CD4-positive, CD25-positive, alpha-beta regulatory T cell (primary cell): ENCODE measurements at regions not wholly inside any gene's neighbourhood (a gene's known extent, or its start where the extent isn't known, plus 50 kb on each side); places are given as distances from the start of the nearest gene placed in this dataset.

Source experiments
- ATAC-seq, 2 donors: fragments of 150-1000 bp; cut with Tn5 transposase; one replicate each; pipeline ENCODE4 v1.10.0; 2021; ENCODE audit warnings: low read depth in 2 of 2, moderate number of reproducible peaks in 2 of 2, moderate library complexity in 1 of 2
- DNase-seq, 3 donors: peaks; one replicate each; pipeline versions ENCODE4 v3.0.0 to v3.0.0-alpha.2; 2012 to 2022; ENCODE audit warnings: mixed read lengths in 1 of 3
- H3K27ac ChIP-seq: one replicate; pipeline ENCODE4 v1.7.0; 2013; ENCODE audit warnings: mild to moderate bottlenecking, low read length; ENCODE audit not compliant: insufficient read depth, poor library complexity, severe bottlenecking
- H3K27me3 ChIP-seq: one replicate; pipeline ENCODE4 v1.7.0; 2013; ENCODE audit warnings: low read length; ENCODE audit not compliant: control insufficient read depth, insufficient read depth
- H3K36me3 ChIP-seq: one replicate; pipeline ENCODE4 v1.7.0; 2013; ENCODE audit warnings: mild to moderate bottlenecking, low read length, moderate library complexity; ENCODE audit not compliant: control insufficient read depth, insufficient read depth
- H3K4me1 ChIP-seq: 2 replicates; pipeline ENCODE4 v1.7.0; 2013; ENCODE audit warnings: mild to moderate bottlenecking, low read length; ENCODE audit not compliant: insufficient read depth, control insufficient read depth, poor library complexity, severe bottlenecking
- H3K4me3 ChIP-seq: one replicate; pipeline ENCODE4 v1.7.0; 2013; ENCODE audit warnings: low read depth, mild to moderate bottlenecking, low read length, moderate library complexity
- H3K9me3 ChIP-seq, 2 experiments: 1 replicate in 1 of 2; 2 replicates in 1 of 2; pipeline ENCODE4 v1.7.0; 2013; ENCODE audit warnings: low read length in 2 of 2, mild to moderate bottlenecking in 1 of 2, moderate library complexity in 1 of 2; ENCODE audit not compliant: control insufficient read depth in 2 of 2
- H3K27ac Mint-ChIP-seq, 3 donors: one replicate each; pipeline ENCODE4 v1.8.0; 2020 to 2022; ENCODE audit warnings: mild to moderate bottlenecking in 3 of 3, mixed read lengths in 3 of 3, moderate library complexity in 2 of 3
- H3K27me3 Mint-ChIP-seq: one replicate; pipeline ENCODE4 v1.8.0; 2022; ENCODE audit warnings: mild to moderate bottlenecking, mixed read lengths
- H3K36me3 Mint-ChIP-seq: one replicate; pipeline ENCODE4 v1.8.0; 2020; ENCODE audit warnings: mixed read lengths
- H3K4me1 Mint-ChIP-seq, 4 donors: one replicate each; pipeline ENCODE4 v1.8.0; 2020 to 2022; ENCODE audit warnings: mixed read lengths in 4 of 4, mild to moderate bottlenecking in 1 of 4
- H3K4me3 Mint-ChIP-seq, 4 donors: one replicate each; pipeline ENCODE4 v1.8.0; 2020 to 2022; ENCODE audit warnings: mild to moderate bottlenecking in 4 of 4, mixed read lengths in 4 of 4, moderate library complexity in 3 of 4
- H3K9me3 Mint-ChIP-seq, 7 donors: one replicate each; pipeline ENCODE4 v1.8.0; 2020 to 2022; ENCODE audit warnings: mixed read lengths in 7 of 7, mild to moderate bottlenecking in 3 of 7, moderate library complexity in 2 of 7

- DNase-seq (no peak), ATAC-seq (no peak)
- peaks cover 0 to 4% (median 3%) of the 10 kb centered on the region in 7 donors for H3K9me3 Mint-ChIP-seq
- Histone ChIP-seq H3K9me3 (no peaks in the 10 kb centered on the region), H3K4me3 (no peak overlapping the region), H3K4me1 (no peaks in the 10 kb centered on the region), H3K27me3 (no peaks in the 10 kb centered on the region), H3K27ac (no peak overlapping the region), H3K36me3 (no peaks in the 10 kb centered on the region)
- no peak overlapping the region for H3K27ac Mint-ChIP-seq
- no peaks in the 10 kb centered on the region for H3K27me3 Mint-ChIP-seq
- no peaks in the 10 kb centered on the region for H3K36me3 Mint-ChIP-seq
- H3K4me3 Mint-ChIP-seq, result no peak overlapping the region
- H3K4me1 Mint-ChIP-seq, result no peaks in the 10 kb centered on the region
Measured at GRCh38 chr9:28092981-28093936, 520.0 kb upstream of the C9orf72 start.

GRCh38 chr9:28101509-28101908 lies 528.2 kb upstream of the C9orf72 start:
- Mint-ChIP-seq H3K4me1 (no peaks in the 10 kb centered on the region), H3K27ac (no peak overlapping the region), H3K36me3 (no peaks in the 10 kb centered on the region), H3K9me3 (peaks cover 0 to 7% (median 1%) of the 10 kb centered on the region in 7 donors), H3K27me3 (no peaks in the 10 kb centered on the region), H3K4me3 (no peak overlapping the region)
- Histone ChIP-seq H3K9me3 (no peaks in the 10 kb centered on the region), H3K36me3 (no peaks in the 10 kb centered on the region), H3K4me1 (no peaks in the 10 kb centered on the region), H3K4me3 (no peak overlapping the region), H3K27ac (no peak overlapping the region), H3K27me3 (no peaks in the 10 kb centered on the region)
- ATAC-seq (no peak), DNase-seq (no peak)

GRCh38 chr9:28105001-28105400 lies 531.7 kb upstream of the C9orf72 start:
- H3K9me3 ChIP-seq, result no peaks in the 10 kb centered on the region
- H3K27me3 Mint-ChIP-seq, result no peaks in the 10 kb centered on the region
- no peak overlapping the region for H3K27ac ChIP-seq
- no peaks in the 10 kb centered on the region for H3K4me1 ChIP-seq
- peaks cover 0 to 8% (median 3%) of the 10 kb centered on the region in 7 donors for H3K9me3 Mint-ChIP-seq
- H3K27me3 ChIP-seq, result no peaks in the 10 kb centered on the region
- H3K27ac Mint-ChIP-seq, result no peak overlapping the region
- H3K36me3 ChIP-seq, result no peaks in the 10 kb centered on the region
- DNase-seq (no peak), ATAC-seq (no peak)
- no peaks in the 10 kb centered on the region for H3K36me3 Mint-ChIP-seq
- H3K4me1 Mint-ChIP-seq, result no peaks in the 10 kb centered on the region
- no peak overlapping the region for H3K4me3 ChIP-seq
- no peak overlapping the region for H3K4me3 Mint-ChIP-seq

GRCh38 chr9:28120184-28120583 lies 546.9 kb upstream of the C9orf72 start:
- Histone ChIP-seq H3K4me3 (no peak overlapping the region), H3K9me3 (no peaks in the 10 kb centered on the region), H3K27me3 (no peaks in the 10 kb centered on the region), H3K36me3 (no peaks in the 10 kb centered on the region), H3K4me1 (no peaks in the 10 kb centered on the region), H3K27ac (no peak overlapping the region)
- no peak for ATAC-seq
- no peaks in the 10 kb centered on the region for H3K4me1 Mint-ChIP-seq
- H3K4me3 Mint-ChIP-seq, result no peak overlapping the region
- H3K27ac Mint-ChIP-seq, result no peak overlapping the region
- DNase-seq, result no peak
- peaks cover 0 to 3% (median 0%) of the 10 kb centered on the region in 7 donors for H3K9me3 Mint-ChIP-seq
- no peaks in the 10 kb centered on the region for H3K36me3 Mint-ChIP-seq
- no peaks in the 10 kb centered on the region for H3K27me3 Mint-ChIP-seq

- Histone ChIP-seq H3K4me1 (no peaks in the 10 kb centered on the region), H3K27ac (no peak overlapping the region), H3K9me3 (no peaks in the 10 kb centered on the region), H3K27me3 (no peaks in the 10 kb centered on the region), H3K36me3 (no peaks in the 10 kb centered on the region), H3K4me3 (no peak overlapping the region)
- DNase-seq (no peak), ATAC-seq (no peak)
- no peak overlapping the region for H3K27ac Mint-ChIP-seq
- no peaks in the 10 kb centered on the region for H3K4me1 Mint-ChIP-seq
- no peaks in the 10 kb centered on the region for H3K27me3 Mint-ChIP-seq
- no peaks in the 10 kb centered on the region for H3K36me3 Mint-ChIP-seq
- H3K4me3 Mint-ChIP-seq, result no peak overlapping the region
- peaks cover 0 to 3% (median 0%) of the 10 kb centered on the region in 7 donors for H3K9me3 Mint-ChIP-seq
Measured at GRCh38 chr9:28120626-28121025, 547.3 kb upstream of the C9orf72 start.

- Mint-ChIP-seq H3K36me3 (no peaks in the 10 kb centered on the region), H3K27ac (no peak overlapping the region), H3K9me3 (peaks cover 0 to 3% (median 0%) of the 10 kb centered on the region in 7 donors), H3K4me1 (no peaks in the 10 kb centered on the region), H3K27me3 (no peaks in the 10 kb centered on the region), H3K4me3 (no peak overlapping the region)
- H3K9me3 ChIP-seq, result no peaks in the 10 kb centered on the region
- H3K4me3 ChIP-seq, result no peak overlapping the region
- H3K36me3 ChIP-seq, result no peaks in the 10 kb centered on the region
- ATAC-seq (no peak), DNase-seq (no peak)
- H3K27me3 ChIP-seq, result no peaks in the 10 kb centered on the region
- H3K4me1 ChIP-seq, result no peaks in the 10 kb centered on the region
- no peak overlapping the region for H3K27ac ChIP-seq
Measured at GRCh38 chr9:28121366-28121765, 548.1 kb upstream of the C9orf72 start.

- no peaks in the 10 kb centered on the region for H3K9me3 ChIP-seq
- H3K4me3 ChIP-seq, result no peak overlapping the region
- no peaks in the 10 kb centered on the region for H3K27me3 Mint-ChIP-seq
- no peaks in the 10 kb centered on the region for H3K27me3 ChIP-seq
- peaks cover 0 to 4% (median 0%) of the 10 kb centered on the region in 7 donors for H3K9me3 Mint-ChIP-seq
- H3K36me3 Mint-ChIP-seq, result no peaks in the 10 kb centered on the region
- H3K27ac Mint-ChIP-seq, result no peak overlapping the region
- no peak for ATAC-seq
- H3K4me1 Mint-ChIP-seq, result no peaks in the 10 kb centered on the region
- H3K4me1 ChIP-seq, result no peaks in the 10 kb centered on the region
- no peak overlapping the region for H3K27ac ChIP-seq
- no peak for DNase-seq
- H3K36me3 ChIP-seq, result no peaks in the 10 kb centered on the region
- no peak overlapping the region for H3K4me3 Mint-ChIP-seq
Measured at GRCh38 chr9:28124917-28125316, 551.6 kb upstream of the C9orf72 start.

- no peaks in the 10 kb centered on the region for H3K4me1 Mint-ChIP-seq
- peaks cover 0 to 4% (median 0%) of the 10 kb centered on the region in 7 donors for H3K9me3 Mint-ChIP-seq
- H3K27ac Mint-ChIP-seq, result no peak overlapping the region
Measured at GRCh38 chr9:28127101-28127500, 553.8 kb upstream of the C9orf72 start.

More at GRCh38 chr9:28127101-28127500, 553.8 kb upstream of the C9orf72 start:
- no peaks in the 10 kb centered on the region for H3K36me3 ChIP-seq
- no peak overlapping the region for H3K27ac ChIP-seq
- H3K27me3 ChIP-seq, result no peaks in the 10 kb centered on the region
- Mint-ChIP-seq H3K4me3 (no peak overlapping the region), H3K27me3 (no peaks in the 10 kb centered on the region), H3K36me3 (no peaks in the 10 kb centered on the region)
- ATAC-seq (no peak), DNase-seq (no peak)
- H3K9me3 ChIP-seq, result no peaks in the 10 kb centered on the region
- no peaks in the 10 kb centered on the region for H3K4me1 ChIP-seq
- H3K4me3 ChIP-seq, result no peak overlapping the region
